ENCODE measurements at regions not wholly inside any gene's neighbourhood (a gene's known extent, or its start where the extent isn't known, plus 50 kb on each side); places are given as distances from the start of the nearest gene placed in this dataset.

DNA sequence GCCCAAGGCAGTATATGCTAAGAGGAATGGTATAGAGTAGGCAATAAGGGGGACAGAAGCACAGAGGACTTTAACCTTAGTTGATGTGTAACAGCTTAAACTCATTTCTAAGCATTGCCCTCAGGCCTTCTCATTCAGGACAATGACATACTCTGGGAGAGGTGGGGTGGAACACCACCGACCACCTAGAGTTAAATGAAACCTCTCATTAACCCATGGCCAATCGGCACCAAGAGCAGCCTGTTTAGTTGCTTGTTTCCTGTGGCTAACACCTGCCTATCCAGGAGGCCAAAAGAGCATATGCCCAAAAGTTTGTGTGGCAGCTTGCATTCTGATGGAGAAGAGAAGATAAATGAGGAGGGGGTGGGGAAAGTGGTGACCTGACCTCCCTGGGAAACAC is 50.0 kb downstream of the PABIR2 start:
- DNase-seq (ENCODE audit: low spot score) = no peak

DNA sequence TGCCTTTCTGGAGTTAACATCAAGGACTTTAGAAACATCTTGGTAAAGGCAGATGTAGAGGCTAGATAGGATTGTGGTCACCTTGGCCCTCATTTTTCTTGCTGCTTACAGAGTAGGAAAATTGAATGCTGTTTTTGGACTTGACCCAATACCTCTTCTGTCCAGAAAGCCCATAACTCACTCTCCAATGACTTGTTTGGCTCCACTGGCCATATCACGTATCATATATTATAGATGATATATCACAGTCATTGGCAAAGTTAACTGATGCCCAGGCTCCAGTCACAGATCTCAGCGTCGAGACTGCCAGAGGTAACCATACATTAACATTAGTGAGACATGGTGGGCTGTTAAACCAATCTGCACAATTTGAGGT is 50.6 kb downstream of the PABIR2 start:
- DNase-seq (ENCODE audit: low spot score) = no peak

DNA sequence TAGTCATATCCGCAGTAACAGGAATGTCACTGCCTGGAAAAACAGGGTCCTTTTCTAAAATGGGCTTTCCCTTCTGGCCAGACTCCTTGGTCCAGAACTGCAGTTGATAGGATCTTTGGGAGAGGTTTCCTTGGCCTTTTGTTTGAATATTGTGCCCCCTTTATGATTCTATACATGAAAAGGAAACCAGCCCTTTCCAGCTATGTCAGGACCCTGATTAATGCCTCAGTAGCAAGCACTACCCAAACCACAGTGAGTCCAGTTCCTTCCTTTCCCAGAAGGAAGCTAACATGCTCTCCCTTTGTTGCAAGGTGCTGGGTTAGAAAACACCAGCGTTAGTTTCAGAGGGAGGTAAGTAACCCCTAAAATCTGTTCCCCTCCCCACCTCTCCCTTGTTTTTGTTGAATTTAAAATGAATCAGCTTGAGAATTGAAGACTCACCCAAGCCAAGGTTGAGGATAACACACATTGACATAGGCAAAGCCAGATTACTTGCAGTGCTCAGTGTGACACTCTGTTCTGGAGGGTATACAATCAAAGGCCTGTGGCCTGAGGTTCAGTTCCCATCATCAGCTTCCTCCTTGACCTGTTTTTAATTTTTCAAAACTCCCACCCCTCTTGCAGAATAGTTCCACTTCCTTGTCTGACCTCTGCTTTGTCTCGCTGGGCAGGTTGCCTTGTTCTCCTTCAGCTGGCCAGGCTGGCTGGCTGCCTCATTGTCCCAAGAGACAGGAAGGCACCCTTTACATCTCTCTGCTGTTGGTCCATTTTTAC is 51.2 kb downstream of the PABIR2 start:
- DNase-seq (ENCODE audit: low spot score) = no peak

DNA sequence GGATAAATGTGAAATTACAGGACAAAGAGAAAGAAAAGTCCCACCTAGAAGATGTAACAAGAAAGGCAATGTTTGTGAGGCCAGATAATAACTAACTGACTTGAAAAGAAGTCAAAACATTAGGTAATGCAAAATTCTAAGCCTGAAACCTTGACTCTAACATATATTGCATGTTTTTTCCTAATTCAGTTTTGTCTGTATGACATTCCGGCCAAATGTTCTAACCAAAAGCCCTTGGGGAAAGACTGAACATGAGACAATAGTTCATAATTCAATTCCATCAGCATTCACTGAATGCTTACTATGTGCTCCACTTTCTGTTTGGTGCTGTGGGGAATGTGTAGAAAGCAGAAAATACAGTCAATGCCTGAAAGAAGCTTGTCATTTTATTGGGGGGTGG is 53.9 kb downstream of the PABIR2 start:
- DNase-seq (ENCODE audit: low spot score) = no peak

DNA sequence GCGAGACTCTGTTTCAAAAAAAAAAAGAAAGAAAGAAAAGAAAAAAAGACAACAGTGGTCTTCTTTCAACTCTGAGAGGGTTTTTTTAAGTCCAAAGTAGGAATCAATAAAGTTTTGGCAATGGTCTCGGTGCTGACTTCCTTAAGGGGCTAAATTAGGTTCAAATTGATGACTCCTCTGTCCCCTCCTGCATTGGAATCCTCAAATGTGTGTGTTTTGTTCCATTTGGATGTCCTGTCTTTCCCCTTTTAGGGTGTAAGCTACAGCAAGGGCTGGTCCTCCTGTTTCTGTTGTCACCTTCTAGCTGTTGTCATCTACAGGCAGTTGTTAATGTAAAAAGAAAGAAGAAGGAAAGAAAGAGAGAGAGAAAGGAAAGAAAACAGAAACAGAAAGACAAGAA is 54.4 kb downstream of the PABIR2 start:
- DNase-seq (ENCODE audit: low spot score) = no peak

DNA sequence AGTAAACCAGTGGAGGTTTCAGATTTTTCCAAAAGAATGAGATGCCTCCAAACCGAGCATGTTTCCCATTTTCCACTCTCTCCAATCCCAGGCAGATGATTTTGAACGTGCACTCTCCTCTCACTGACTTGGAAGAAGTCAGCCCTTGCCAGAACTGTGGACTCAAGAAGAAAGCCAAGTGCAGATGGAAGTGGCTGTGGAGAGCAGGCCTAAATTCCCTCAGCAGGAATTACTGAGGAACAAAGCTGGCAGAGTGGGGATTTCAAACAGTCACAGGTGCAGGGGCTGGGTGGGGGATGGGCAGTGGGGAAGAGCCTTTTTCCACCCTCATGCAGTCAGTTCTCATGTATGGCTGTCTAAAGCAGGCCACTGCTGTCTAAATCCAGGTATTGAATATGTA is 55.3 kb downstream of the PABIR2 start:
- no peak for DNase-seq (ENCODE audit: low spot score)

DNA sequence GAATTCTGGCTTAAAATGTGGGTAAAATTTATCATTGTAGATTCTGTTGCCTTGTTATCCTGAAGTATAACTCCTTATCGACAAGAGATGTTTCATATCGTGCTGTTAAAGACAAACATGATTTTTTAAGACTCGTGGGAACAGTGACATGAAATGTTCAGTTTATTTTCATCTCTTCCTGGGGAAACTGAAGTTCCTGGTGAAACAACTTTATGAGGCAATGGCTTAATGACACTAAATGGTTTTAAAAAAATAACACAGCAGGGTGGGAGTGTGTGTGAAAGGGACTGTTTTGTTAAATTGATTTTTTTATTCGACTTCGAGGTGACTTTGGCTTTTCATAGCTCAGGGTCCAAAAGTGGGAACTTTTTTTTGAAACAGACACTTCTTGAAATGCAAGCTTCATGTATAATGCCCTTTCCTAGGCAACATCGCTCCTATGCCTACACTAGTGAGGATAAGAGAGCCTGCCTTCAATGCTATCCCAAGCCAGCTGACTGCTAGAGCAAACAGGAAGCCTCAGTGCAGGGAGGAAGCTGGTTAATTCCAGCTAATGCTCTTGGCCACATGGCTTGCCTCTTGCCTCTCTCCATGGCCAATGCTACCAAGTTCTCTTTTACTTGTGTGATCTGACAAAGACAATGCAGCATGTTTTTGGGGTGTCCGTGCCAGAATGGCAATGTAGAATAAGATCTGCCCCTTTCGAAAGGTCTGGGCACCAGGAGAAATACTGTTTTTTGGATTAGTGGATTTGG is 57.8 kb downstream of the PABIR2 start:
- DNase-seq (ENCODE audit: low spot score) = no peak

DNA sequence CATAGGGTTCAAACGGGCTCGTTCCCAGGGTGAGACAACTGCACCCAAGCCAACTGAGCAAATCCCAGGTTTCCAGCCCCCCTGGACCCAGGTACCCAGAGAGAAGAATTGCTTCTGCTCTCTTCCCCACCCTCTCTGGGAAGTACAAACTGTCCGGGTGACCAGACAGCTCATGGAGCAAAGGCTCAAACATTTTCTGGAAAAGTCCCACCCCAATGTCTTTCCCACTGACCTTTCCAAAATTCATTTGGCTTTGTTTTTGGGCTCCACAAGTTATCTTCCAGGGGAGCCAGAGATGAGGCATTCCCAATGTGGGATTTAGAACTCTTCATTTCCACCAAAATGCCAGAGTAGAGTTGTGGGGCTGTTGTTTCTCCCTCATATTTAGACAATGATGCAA is 58.6 kb downstream of the PABIR2 start:
- DNase-seq (ENCODE audit: low spot score) = no peak

DNA sequence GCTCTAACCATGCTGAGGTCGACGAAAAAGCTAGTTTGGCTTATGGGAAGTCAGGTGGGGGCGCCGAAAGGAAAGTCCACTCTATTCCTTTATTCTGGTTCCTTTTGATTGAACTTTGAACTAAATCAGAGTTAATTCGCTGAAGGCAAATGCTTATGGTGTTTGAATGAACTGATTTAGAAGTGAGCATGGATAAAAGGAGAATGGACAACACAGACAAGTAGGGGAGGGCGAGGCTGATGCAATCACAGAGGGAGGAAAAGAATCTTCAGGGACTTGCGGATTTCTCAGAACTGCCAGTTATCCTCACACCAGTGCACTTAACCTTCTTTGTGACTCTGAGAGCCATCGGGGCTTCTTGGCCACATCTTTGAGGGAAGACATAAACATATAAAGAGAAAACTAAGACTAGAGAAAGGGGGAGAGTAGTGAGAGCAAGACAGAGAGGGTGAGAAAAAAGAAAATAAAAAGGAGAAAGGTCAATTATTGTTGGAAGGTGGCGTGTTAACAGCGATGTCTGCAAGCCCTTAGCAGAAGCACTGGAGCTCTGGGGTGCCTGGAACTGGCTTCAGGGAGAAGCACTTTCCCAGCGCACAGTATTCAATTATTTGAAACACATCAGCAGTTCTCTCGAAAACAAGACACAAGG is 59.2 kb downstream of the PABIR2 start:
- DNase-seq (ENCODE audit: low spot score) = no peak

DNA sequence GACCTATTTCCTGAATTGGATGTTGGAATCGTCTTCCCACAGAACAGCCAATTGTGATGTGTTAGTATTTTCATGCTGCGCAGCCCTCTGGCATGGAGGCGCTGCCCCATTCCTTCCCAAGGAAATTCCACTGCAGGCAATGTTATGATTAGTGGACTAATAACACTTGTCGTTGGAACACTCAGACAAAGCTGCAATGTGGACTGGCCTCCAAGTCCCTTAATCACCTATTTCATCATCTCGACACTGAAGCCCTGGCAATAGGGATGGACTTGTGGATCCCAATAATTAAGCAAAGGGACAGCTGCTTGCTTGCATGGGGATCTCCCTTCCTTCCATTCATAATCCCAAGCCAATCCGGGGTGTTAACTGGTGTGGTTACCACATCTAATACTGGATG is 59.9 kb downstream of the PABIR2 start:
- DNase-seq (ENCODE audit: low spot score) = no peak

DNA sequence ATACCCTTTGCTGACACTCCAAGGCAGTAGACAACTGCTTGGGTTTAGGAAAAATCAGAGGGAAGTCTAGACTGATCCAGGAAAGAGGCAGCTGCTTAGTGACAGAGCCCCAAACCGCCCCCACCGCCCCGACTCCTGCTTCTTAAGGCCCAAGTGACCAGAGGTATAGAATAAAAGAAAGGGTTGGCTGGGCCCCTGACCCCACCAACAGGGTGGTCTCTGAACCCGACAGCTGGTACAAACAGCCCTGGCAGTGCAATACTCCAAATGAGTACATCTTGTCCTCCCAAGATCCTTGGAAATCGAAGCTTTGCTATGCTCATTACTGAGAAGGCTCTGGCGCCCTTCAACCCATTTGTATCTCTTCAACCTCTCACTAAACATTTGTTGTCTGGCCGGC is 60.6 kb downstream of the PABIR2 start:
- no peak for DNase-seq (ENCODE audit: low spot score)

DNA sequence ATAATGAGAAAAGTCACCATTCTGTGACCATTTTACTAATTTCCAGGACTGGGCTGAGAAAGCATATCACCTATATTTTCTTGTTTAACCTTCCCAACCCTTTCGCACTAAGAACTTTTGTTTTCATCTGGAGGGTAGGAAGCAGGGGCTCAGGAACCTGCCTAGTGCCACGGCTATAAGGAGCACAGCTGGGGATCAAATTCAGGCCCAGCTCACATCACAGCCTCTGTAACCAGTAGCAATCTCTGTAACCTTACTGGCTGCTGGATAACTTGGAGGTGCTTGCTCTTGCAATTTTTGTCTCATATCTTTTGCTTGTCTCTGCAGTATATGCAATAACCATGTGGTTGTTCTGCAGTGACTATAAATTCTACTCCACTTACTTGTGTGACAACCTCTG is 62.0 kb downstream of the PABIR2 start:
- no peak for DNase-seq (ENCODE audit: low spot score)

DNA sequence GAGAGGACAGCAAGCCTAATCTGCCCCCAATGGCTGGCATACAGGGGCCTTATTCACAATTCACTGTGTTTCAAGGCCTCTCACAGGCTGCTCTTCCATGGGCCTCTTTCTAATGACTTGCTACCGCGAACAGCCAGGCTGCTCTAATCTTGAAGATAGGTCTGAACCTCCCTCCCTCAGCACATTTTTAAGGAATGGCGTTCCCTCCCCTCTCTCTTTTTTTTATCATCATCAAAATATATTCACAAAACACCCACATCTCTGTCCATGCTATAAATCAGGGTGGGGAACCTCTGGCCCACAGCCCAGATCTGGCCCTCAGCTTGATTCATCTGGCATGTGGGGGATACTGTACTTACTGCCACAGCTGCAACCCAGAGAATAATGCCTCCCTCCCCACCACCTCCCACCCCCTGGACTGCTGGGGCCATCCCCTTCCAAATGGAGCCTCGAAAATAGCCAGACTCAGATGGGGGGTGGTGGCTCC is 62.5 kb downstream of the PABIR2 start:
- peak; percentile 89 for DNase-seq (ENCODE audit: low spot score)

DNA sequence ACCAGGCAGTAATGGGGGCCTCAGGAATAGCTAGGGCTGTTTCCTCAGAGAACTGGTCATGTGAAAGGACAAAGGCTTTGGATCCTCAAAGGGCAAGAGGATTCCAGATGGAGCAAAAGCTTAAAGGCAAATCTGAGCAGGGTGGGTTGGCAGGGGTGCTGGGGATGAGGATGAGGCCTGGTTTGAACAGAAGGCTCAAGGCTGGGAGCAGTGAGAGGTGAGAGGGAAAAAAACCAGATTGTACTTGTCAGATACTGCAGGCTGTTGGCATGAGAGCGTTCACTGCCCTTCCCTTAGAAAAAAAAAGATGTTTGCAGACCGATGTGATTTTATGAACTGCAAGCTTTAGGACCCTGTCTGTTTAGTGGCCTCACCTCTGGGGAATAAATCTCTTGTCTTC is 63.4 kb downstream of the PABIR2 start:
- DNase-seq (ENCODE audit: low spot score) = peak; percentile 94

DNA sequence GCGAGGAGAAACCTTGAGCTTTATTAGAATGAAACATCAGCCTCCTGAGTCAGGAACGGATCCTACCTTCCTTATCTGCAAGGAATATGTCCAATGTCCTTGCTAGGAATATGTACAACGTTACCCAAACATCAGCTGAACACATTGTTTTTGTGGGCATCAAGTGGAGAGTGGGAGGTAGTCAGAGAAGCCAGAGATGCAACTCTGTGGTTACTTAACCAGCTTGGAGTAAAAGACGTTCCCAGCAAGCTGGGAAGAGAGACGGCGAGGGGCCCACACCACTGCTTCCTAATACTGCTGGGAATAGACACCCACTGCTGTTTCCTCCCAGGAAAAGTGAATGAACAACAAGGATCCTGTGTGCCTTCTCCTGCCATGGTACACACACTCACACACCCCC is 64.3 kb downstream of the PABIR2 start:
- peak; percentile 46 for DNase-seq (ENCODE audit: low spot score)

DNA sequence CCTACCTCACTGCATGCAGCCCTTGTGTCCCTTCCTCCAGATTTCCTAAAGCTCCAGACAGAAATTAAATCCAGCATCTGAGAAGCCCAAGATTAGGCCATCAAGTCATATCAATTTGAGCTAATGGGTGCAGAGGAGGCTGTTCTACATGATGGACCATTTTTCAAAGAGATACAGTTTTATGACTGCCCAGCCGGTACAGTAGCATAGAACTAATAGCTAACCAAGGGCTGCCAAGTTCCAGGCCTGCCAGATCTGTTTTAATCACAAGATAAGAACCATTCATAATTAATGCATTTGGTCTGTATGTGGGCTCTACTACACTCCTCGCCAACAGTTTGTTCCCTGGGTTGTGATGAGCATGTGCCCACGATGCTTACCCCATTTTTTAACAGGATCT is 64.9 kb downstream of the PABIR2 start:
- peak; percentile 56 for DNase-seq (ENCODE audit: low spot score)

DNA sequence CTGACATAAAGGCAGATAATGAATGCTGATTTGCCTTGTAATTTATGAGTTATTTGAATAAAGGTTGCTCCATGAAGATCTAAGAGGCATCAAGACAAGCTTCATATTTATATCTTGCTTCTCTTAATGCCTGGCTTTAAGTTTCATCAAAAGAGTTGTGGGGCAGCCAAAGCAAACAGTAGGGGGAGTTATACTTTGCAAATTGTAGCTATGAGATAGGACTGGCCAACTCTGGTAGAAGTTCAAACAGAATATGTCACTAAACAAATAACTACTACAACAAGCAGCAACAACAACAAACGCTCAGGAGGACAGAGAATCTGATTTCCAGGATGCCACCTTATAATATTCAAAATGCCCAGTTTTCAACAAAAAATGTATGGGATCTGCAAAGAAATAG is 69.1 kb upstream of the PLAC1 start:
- no peak for DNase-seq (ENCODE audit: low spot score)

DNA sequence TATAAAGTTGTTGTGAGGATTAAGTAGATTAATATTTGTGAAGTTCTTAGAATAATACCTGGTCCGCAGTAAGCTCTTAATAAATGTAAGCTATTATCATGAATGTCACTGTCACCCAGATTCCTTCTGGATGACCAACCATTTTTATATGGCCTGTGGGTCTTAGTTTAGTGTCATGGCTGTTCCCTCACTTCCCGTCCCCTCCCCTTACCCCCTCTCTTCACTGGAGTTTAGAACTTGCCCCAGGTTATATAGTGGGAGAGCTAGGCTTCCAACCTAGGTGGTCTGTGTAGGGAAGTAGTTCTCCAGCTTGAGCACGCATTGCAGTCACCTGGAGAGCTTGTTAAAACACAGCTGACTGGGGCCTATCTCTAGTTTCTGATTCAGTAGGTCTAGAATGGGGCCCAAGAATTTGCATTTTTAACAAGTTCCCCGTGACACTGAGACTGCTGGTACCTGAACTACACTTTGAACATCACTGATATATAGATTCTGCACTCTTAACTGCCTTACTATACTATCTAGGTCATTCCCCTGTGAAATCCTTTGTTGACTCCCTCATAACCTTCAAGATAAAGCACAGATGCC is 66.9 kb upstream of the PLAC1 start:
- no peak for DNase-seq (ENCODE audit: low spot score)

DNA sequence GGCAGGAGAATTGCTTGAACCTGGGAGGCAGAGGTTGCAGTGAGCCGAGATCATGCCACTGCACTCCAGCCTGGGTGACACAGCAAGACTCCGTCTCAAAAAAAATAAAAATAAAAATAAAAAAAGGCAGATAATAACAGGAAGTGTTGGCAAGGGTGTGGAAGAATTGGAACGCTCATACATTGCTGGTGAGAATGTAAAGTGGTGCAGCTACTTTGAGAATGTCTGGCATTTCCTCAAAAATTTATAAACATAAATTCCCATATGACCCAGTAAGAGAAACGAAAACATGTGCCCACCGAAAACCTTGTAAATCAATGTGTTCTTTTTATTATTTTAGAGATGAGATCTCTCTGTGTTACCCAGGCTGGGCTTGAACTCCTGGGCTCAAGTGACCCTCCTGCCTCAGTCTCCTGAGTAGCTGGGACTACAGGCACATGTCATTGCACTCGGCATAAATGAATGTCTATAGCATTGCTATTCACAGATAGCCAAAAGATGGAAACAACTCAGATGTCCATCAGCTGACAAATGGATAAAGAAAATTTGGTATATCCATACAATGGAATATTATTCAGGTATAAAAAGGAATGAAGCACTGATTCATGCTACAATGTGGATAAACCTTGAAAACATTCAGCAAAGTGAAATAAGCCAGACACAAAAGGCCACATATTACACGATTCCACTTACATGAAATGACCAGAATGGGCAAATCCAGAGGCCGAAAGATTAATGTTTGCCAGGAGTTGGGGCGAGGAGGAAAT is 63.7 kb upstream of the PLAC1 start:
- no peak for DNase-seq (ENCODE audit: low spot score)

DNA sequence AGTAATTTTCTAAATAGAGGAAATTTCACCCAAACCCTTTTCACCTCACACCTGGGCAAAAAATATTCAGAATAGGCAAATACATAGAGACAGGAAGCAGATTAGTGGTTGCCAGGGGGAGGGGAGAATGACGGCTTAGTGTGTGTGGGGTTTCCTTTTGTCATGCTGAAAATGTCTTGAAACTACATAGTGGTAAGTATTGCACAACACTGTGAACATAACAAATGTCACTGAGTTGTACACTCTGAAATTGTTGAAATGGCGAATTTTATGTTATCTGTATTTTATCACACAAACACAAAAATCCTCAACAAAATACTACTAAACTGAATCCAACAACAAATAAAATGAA is 60.7 kb upstream of the PLAC1 start:
- no peak for DNase-seq (ENCODE audit: low spot score)

DNA sequence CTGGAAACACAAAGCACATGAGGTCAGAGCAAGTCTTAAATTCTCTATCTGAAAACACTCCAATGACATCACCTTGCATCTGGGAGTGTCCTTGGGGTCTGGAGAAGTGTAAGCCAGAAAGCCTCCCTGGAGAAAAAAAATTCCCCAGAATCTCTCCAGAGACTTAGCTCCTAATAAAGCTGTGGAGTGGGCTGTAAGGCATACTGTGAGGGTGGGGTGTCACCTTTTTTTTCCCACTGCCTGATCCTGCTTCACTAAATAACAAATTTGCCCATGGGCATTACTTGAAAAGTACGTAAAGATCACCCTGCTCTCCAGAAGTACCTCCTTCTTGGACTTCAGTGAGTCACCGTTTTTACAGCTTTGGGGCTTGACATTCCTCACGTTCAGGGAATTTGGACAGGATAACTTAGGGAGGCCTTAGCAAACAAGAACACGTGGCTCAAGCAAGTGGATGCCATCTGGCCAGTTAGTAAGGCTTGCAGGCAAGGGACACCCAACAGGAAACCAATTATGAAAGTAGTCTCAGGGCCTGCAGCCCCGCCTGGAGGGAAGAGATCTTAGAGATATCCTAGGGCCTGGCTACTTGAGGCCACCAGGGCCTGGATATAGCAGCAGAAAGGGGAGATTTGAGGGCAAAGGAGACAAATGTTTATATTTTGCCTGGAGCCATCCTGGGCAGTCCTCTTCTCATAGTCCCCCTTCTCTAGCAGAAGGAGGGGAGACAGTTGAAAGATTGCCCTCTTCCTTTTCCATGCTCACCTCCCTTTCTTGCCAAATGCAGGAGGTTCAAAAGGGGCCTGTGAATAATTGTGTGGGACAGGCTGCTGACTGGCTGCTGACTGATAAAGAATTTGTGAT is 60.1 kb upstream of the PLAC1 start:
- DNase-seq (ENCODE audit: low spot score) = peak; percentile 83

All from umbilical cord (tissue), 1 donor.